GM23338 (cell line): ENCODE measurements at regions not wholly inside any gene's neighbourhood (a gene's known extent, or its start where the extent isn't known, plus 50 kb on each side); places are given as distances from the start of the nearest gene placed in this dataset.

Experiments
- CREB1 ChIP-seq: fragments of 250-450 bp; sonication (Bioruptor Pico); IDR thresholded peaks from 2 replicates; pipeline ENCODE4 v1.5.0; 2020; ENCODE audit warnings: low read depth, mild to moderate bottlenecking, moderate library complexity
- ETS1 ChIP-seq: IDR thresholded peaks from 2 replicates; pipeline ENCODE4 v1.6.1; 2016; ENCODE audit warnings: antibody characterized with exemption
- EZH2 ChIP-seq: fragments of 200-600 bp; sonication (generic); IDR thresholded peaks from one replicate; pipeline ENCODE4 v1.8.0; 2017; ENCODE audit warnings: antibody characterized with exemption, mild to moderate bottlenecking, low read depth; ENCODE audit not compliant: unreplicated experiment
- EZH2phosphoT487 ChIP-seq: fragments of 200-600 bp; sonication (generic); IDR thresholded peaks from one replicate; pipeline ENCODE4 v1.8.1; 2018; ENCODE audit warnings: antibody characterized with exemption; ENCODE audit not compliant: unreplicated experiment
- JUNB ChIP-seq: IDR thresholded peaks from one replicate; pipeline ENCODE4 v1.6.1; 2016; ENCODE audit warnings: antibody characterized with exemption; ENCODE audit not compliant: unreplicated experiment
- NANOG ChIP-seq: IDR thresholded peaks from 2 replicates; pipeline ENCODE4 v1.6.1; 2016; ENCODE audit warnings: antibody characterized with exemption, borderline replicate concordance
- POLR2AphosphoS5 ChIP-seq: IDR thresholded peaks from 2 replicates; pipeline ENCODE4 v1.6.1; 2016; ENCODE audit warnings: antibody characterized with exemption, low read depth
- REST ChIP-seq: IDR thresholded peaks from one replicate; pipeline ENCODE4 v1.6.1; 2018; ENCODE audit warnings: antibody characterized with exemption; ENCODE audit not compliant: unreplicated experiment
- STAT1 ChIP-seq: IDR thresholded peaks from one replicate; pipeline ENCODE4 v1.6.1; 2016; ENCODE audit warnings: antibody characterized with exemption; ENCODE audit not compliant: unreplicated experiment
- ZNF114 ChIP-seq: fragments of 250-450 bp; sonication (Bioruptor Pico); IDR thresholded peaks from 2 replicates; pipeline ENCODE4 v1.5.0; 2020; ENCODE audit warnings: mild to moderate bottlenecking, moderate library complexity
- ZNF331 ChIP-seq: fragments of 250-450 bp; sonication (Bioruptor Pico); IDR thresholded peaks from 2 replicates; pipeline ENCODE4 v1.5.0; 2020; ENCODE audit warnings: low read depth, mild to moderate bottlenecking, moderate library complexity
- ZNF462 ChIP-seq: fragments of 250-450 bp; sonication (Bioruptor Pico); IDR thresholded peaks from 2 replicates; pipeline ENCODE4 v1.5.0; 2020; ENCODE audit warnings: mild to moderate bottlenecking, moderate library complexity
- TF ChIP-seq, protein P1 (sequence below), 2 experiments: fragments of 200-600 bp in 1 of 2; sonication (generic) in 1 of 2; conservative IDR thresholded peaks; 2 replicates each; pipeline versions ENCODE4 v1.5.1 to v1.6.1; 2016 to 2017; ENCODE audit warnings: antibody characterized with exemption in 2 of 2, low read depth in 2 of 2, mild to moderate bottlenecking in 2 of 2, moderate library complexity in 1 of 2

DNA sequence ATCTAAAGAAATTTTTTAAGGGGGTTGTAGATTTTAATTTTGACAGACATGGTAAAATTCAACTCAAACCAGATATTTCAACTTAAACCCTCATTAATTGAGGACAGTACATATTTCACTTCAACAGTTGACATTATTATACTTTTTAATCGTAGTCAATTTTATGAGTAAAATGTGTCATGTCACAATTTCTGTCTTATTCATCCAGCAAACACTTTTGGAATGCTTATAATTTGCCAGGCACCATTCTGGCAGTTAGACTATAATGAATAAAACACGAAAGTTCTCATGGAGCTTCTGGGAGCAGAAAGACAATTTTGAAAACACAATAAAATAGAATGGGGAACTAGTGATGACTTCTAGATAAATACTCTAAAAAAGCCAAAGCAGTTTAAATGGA lies 1094.8 kb downstream of the SUCLG1 start:
- TF ChIP-seq CREB1 (no peak), EZH2phosphoT487 (no peak), STAT1 (no peak), POLR2AphosphoS5 (no peak), JUNB (no peak), REST (no peak), EZH2 (no peak), NANOG (no peak), ZNF331 (CRISPR knock-in tag) (no peak), ETS1 (no peak), ZNF114 (no peak), ZNF462 (CRISPR knock-in tag) (no peak)
- TF ChIP-seq, protein P1, sequence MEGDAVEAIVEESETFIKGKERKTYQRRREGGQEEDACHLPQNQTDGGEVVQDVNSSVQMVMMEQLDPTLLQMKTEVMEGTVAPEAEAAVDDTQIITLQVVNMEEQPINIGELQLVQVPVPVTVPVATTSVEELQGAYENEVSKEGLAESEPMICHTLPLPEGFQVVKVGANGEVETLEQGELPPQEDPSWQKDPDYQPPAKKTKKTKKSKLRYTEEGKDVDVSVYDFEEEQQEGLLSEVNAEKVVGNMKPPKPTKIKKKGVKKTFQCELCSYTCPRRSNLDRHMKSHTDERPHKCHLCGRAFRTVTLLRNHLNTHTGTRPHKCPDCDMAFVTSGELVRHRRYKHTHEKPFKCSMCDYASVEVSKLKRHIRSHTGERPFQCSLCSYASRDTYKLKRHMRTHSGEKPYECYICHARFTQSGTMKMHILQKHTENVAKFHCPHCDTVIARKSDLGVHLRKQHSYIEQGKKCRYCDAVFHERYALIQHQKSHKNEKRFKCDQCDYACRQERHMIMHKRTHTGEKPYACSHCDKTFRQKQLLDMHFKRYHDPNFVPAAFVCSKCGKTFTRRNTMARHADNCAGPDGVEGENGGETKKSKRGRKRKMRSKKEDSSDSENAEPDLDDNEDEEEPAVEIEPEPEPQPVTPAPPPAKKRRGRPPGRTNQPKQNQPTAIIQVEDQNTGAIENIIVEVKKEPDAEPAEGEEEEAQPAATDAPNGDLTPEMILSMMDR (conservative IDR thresholded peaks at IDR 0.05; ENCODE audit: low read depth in 2 of 2): no peak
